Cardiac muscle cell (in vitro differentiated cells and primary cell): ENCODE measurements at regions not wholly inside any gene's neighbourhood (a gene's known extent, or its start where the extent isn't known, plus 50 kb on each side); places are given as distances from the start of the nearest gene placed in this dataset.

Source experiments
- DNase-seq, 2 donors: peaks; one replicate each; pipeline versions ENCODE4 v3.0.0 to v3.0.0-alpha.2; 2010 to 2017; ENCODE audit warnings: low read depth in 1 of 2, low spot score in 1 of 2
- H3K27ac ChIP-seq: fragments of 200-600 bp; sonication (generic); 2 replicates; pipeline ENCODE4 v1.5.1; 2016
- H3K27me3 ChIP-seq: fragments of 200-600 bp; sonication (generic); 2 replicates; pipeline ENCODE4 v1.6.0; 2016; ENCODE audit warnings: control low read depth
- H3K36me3 ChIP-seq: fragments of 200-600 bp; sonication (generic); 2 replicates; pipeline ENCODE4 v1.5.1; 2016; ENCODE audit warnings: control low read depth
- H3K4me1 ChIP-seq: fragments of 200-600 bp; sonication (generic); 2 replicates; pipeline ENCODE4 v1.8.1; 2017; ENCODE audit warnings: low read depth, mild to moderate bottlenecking, mixed run types
- H3K4me3 ChIP-seq: fragments of 200-600 bp; sonication (generic); 2 replicates; pipeline ENCODE4 v1.5.1; 2016; ENCODE audit warnings: mild to moderate bottlenecking
- H3K9me3 ChIP-seq: fragments of 200-600 bp; sonication (generic); 2 replicates; pipeline ENCODE4 v1.5.1; 2017; ENCODE audit warnings: low read depth, mild to moderate bottlenecking, control low read depth
- CTCF ChIP-seq: IDR thresholded peaks from 2 replicates; pipeline ENCODE4 v1.5.1; 2012; ENCODE audit warnings: low read depth, mild to moderate bottlenecking, low read length

GRCh38 chr5:92908952-92909601 lies 671.9 kb downstream of the NR2F1-AS1 start:
- Histone ChIP-seq H3K27ac (no peak overlapping the region), H3K27me3 (peaks cover 90% of the 10 kb centered on the region), H3K9me3 (no peaks in the 10 kb centered on the region), H3K4me3 (no peak overlapping the region), H3K4me1 (peaks cover 7% of the 10 kb centered on the region), H3K36me3 (no peaks in the 10 kb centered on the region)
- TF ChIP-seq CTCF, result no peak
- no peak for DNase-seq

GRCh38 chr5:92907938-92908606 lies 672.9 kb downstream of the NR2F1-AS1 start:
- H3K27me3 ChIP-seq, result peaks cover 86% of the 10 kb centered on the region
- peak; percentile 13 to 69 for DNase-seq
- no peaks in the 10 kb centered on the region for H3K9me3 ChIP-seq
- TF ChIP-seq CTCF, result no peak
- no peaks in the 10 kb centered on the region for H3K36me3 ChIP-seq
- no peak overlapping the region for H3K27ac ChIP-seq
- H3K4me1 ChIP-seq, result peaks cover 7% of the 10 kb centered on the region
- H3K4me3 ChIP-seq, result no peak overlapping the region

GRCh38 chr5:92906798-92907376 lies 674.1 kb downstream of the NR2F1-AS1 start:
- H3K4me1 ChIP-seq, result peaks cover 7% of the 10 kb centered on the region
- H3K36me3 ChIP-seq, result no peaks in the 10 kb centered on the region

GRCh38 chr5:92904021-92904420 lies 677.0 kb downstream of the NR2F1-AS1 start:
- DNase-seq, result no peak
- Histone ChIP-seq H3K9me3 (no peaks in the 10 kb centered on the region), H3K4me1 (peaks cover 7% of the 10 kb centered on the region), H3K27ac (no peak overlapping the region), H3K36me3 (no peaks in the 10 kb centered on the region), H3K4me3 (no peak overlapping the region), H3K27me3 (peaks cover 82% of the 10 kb centered on the region)
- TF ChIP-seq CTCF, result no peak

More at GRCh38 chr5:92906798-92907376, 674.1 kb downstream of the NR2F1-AS1 start:
- no peak for DNase-seq
- Histone ChIP-seq H3K9me3 (no peaks in the 10 kb centered on the region), H3K4me3 (no peak overlapping the region), H3K27me3 (peaks cover 85% of the 10 kb centered on the region), H3K27ac (no peak overlapping the region)
- TF ChIP-seq CTCF, result no peak

- no peak for TF ChIP-seq CTCF
- Histone ChIP-seq H3K9me3 (no peaks in the 10 kb centered on the region), H3K4me1 (no peaks in the 10 kb centered on the region), H3K27me3 (peaks cover 82% of the 10 kb centered on the region), H3K27ac (no peak overlapping the region), H3K4me3 (no peak overlapping the region), H3K36me3 (no peaks in the 10 kb centered on the region)
- no peak for DNase-seq
Measured at GRCh38 chr5:92899611-92900010, 681.4 kb downstream of the NR2F1-AS1 start.
